ENCODE measurements at regions not wholly inside any gene's neighbourhood (a gene's known extent, or its start where the extent isn't known, plus 50 kb on each side); places are given as distances from the start of the nearest gene placed in this dataset.

- no peaks in the 10 kb centered on the region for H3K27me3 Mint-ChIP-seq (ENCODE audit: unreplicated experiment)
- H3K4me3 Mint-ChIP-seq (ENCODE audit: unreplicated experiment): no peak overlapping the region
- TF ChIP-seq, protein P1, sequence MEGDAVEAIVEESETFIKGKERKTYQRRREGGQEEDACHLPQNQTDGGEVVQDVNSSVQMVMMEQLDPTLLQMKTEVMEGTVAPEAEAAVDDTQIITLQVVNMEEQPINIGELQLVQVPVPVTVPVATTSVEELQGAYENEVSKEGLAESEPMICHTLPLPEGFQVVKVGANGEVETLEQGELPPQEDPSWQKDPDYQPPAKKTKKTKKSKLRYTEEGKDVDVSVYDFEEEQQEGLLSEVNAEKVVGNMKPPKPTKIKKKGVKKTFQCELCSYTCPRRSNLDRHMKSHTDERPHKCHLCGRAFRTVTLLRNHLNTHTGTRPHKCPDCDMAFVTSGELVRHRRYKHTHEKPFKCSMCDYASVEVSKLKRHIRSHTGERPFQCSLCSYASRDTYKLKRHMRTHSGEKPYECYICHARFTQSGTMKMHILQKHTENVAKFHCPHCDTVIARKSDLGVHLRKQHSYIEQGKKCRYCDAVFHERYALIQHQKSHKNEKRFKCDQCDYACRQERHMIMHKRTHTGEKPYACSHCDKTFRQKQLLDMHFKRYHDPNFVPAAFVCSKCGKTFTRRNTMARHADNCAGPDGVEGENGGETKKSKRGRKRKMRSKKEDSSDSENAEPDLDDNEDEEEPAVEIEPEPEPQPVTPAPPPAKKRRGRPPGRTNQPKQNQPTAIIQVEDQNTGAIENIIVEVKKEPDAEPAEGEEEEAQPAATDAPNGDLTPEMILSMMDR (IDR thresholded peaks at IDR 0.05; ENCODE audit: partially characterized antibody, unreplicated experiment): no peak
- H3K27ac Mint-ChIP-seq (ENCODE audit: unreplicated experiment): peak overlapping the region; percentile 26
- peaks cover 4% of the 10 kb centered on the region for H3K9me3 Mint-ChIP-seq (ENCODE audit: unreplicated experiment)
- H3K4me1 Mint-ChIP-seq (ENCODE audit: low read depth, unreplicated experiment): peaks cover 4% of the 10 kb centered on the region
- DNase-seq: no peak
- H3K36me3 Mint-ChIP-seq (ENCODE audit: unreplicated experiment): no peaks in the 10 kb centered on the region
Measured at GRCh38 chr10:28790146-28790545, 112.8 kb downstream of the BAMBI start.

- no peak overlapping the region for H3K27ac Mint-ChIP-seq (ENCODE audit: unreplicated experiment)
- H3K4me3 Mint-ChIP-seq (ENCODE audit: unreplicated experiment): no peak overlapping the region
- no peaks in the 10 kb centered on the region for H3K27me3 Mint-ChIP-seq (ENCODE audit: unreplicated experiment)
- H3K9me3 Mint-ChIP-seq (ENCODE audit: unreplicated experiment): peaks cover 4% of the 10 kb centered on the region
- TF ChIP-seq, protein P1 (IDR thresholded peaks at IDR 0.05; ENCODE audit: partially characterized antibody, unreplicated experiment): no peak
- no peak for DNase-seq
- H3K36me3 Mint-ChIP-seq (ENCODE audit: unreplicated experiment): no peaks in the 10 kb centered on the region
- H3K4me1 Mint-ChIP-seq (ENCODE audit: low read depth, unreplicated experiment): peaks cover 4% of the 10 kb centered on the region
Measured at GRCh38 chr10:28793482-28793881, 116.2 kb downstream of the BAMBI start.

DNA sequence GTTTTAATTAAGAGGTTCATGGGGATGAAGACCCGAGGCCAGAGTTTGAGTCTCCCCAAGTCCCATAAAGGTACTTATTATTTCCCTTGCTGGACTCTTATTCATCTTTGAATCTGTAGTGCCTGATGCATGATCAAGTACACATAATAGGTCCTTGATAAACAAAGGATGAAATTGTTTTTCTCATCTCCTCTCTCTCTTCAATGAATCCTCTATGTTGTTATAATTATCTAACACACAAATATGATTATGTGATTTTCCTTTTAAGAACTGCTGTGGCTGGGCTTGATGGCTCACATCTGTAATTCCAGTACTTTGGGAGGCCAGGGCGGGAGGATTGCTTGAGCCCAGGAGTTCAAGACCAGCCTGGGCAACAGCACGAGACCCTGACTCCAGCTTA lies 117.7 kb downstream of the BAMBI start:
- H3K27me3 Mint-ChIP-seq (ENCODE audit: unreplicated experiment): no peaks in the 10 kb centered on the region
- H3K27ac Mint-ChIP-seq (ENCODE audit: unreplicated experiment): no peak overlapping the region

GRCh38 chr10:28796606-28797512 lies 119.5 kb downstream of the BAMBI start:
- TF ChIP-seq, protein P1 (IDR thresholded peaks at IDR 0.05; ENCODE audit: partially characterized antibody, unreplicated experiment): no peak
- no peak for DNase-seq
- H3K27ac Mint-ChIP-seq (ENCODE audit: unreplicated experiment): no peak overlapping the region
- H3K9me3 Mint-ChIP-seq (ENCODE audit: unreplicated experiment): peaks cover 4% of the 10 kb centered on the region
- H3K4me1 Mint-ChIP-seq (ENCODE audit: low read depth, unreplicated experiment): peaks cover 3% of the 10 kb centered on the region
- H3K36me3 Mint-ChIP-seq (ENCODE audit: unreplicated experiment): no peaks in the 10 kb centered on the region
- H3K27me3 Mint-ChIP-seq (ENCODE audit: unreplicated experiment): no peaks in the 10 kb centered on the region
- H3K4me3 Mint-ChIP-seq (ENCODE audit: unreplicated experiment): no peak overlapping the region

More for the DNA sequence above, 117.7 kb downstream of the BAMBI start:
- Mint-ChIP-seq H3K9me3 (ENCODE audit: unreplicated experiment) (peaks cover 4% of the 10 kb centered on the region), H3K4me3 (ENCODE audit: unreplicated experiment) (no peak overlapping the region), H3K36me3 (ENCODE audit: unreplicated experiment) (no peaks in the 10 kb centered on the region), H3K4me1 (ENCODE audit: low read depth, unreplicated experiment) (peaks cover 5% of the 10 kb centered on the region)
- no peak for DNase-seq
- TF ChIP-seq, protein P1 (IDR thresholded peaks at IDR 0.05; ENCODE audit: partially characterized antibody, unreplicated experiment): no peak

DNA sequence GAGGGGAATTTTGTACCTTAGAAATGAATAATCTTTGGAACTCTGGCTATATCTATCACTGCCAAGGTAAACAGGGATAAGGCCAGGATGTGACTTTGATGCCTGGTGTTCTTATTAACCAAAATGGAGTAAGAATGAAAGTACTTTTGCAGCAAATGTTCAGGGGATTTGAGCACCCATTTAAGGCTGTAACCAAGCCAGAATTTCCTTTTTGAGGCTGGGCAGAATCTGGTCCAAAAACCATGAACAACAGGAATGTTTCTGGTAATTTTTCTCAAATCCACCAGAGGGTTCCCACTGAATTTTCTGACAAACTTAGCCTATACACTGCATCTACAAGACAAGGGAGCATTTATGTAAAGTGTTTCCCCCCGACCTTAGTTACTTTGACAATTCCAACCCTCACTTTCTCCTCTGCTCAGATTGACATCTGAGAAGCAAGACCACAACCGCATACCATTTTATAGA lies 120.6 kb downstream of the BAMBI start:
- no peaks in the 10 kb centered on the region for H3K27me3 Mint-ChIP-seq (ENCODE audit: unreplicated experiment)
- peaks cover 3% of the 10 kb centered on the region for H3K4me1 Mint-ChIP-seq (ENCODE audit: low read depth, unreplicated experiment)
- H3K36me3 Mint-ChIP-seq (ENCODE audit: unreplicated experiment): no peaks in the 10 kb centered on the region
- no peak for DNase-seq
- H3K9me3 Mint-ChIP-seq (ENCODE audit: unreplicated experiment): peaks cover 2% of the 10 kb centered on the region
- no peak overlapping the region for H3K27ac Mint-ChIP-seq (ENCODE audit: unreplicated experiment)
- no peak overlapping the region for H3K4me3 Mint-ChIP-seq (ENCODE audit: unreplicated experiment)
- TF ChIP-seq, protein P1 (IDR thresholded peaks at IDR 0.05; ENCODE audit: partially characterized antibody, unreplicated experiment): no peak
